Stomach smooth muscle (tissue), 2 donors: ENCODE measurements at regions not wholly inside any gene's neighbourhood (a gene's known extent, or its start where the extent isn't known, plus 50 kb on each side); places are given as distances from the start of the nearest gene placed in this dataset.
"Not testable (repeated sequence)": the region's sequence is repeated elsewhere in the genome, so short reads cannot be mapped to it uniquely, and the experiment has no call there.

Source experiments
- H3K27ac ChIP-seq: one replicate; pipeline ENCODE4 v1.7.0; 2013; ENCODE audit warnings: mild to moderate bottlenecking, low read length, inconsistent platforms
- H3K27me3 ChIP-seq, 2 donors: one replicate each; pipeline ENCODE4 v1.7.0; 2013; ENCODE audit warnings: low read length in 2 of 2; ENCODE audit not compliant: insufficient read depth in 2 of 2, control insufficient read depth in 1 of 2
- H3K36me3 ChIP-seq, 2 donors: one replicate each; pipeline ENCODE4 v1.7.0; 2013; ENCODE audit warnings: low read length in 2 of 2; ENCODE audit not compliant: control insufficient read depth in 2 of 2, insufficient read depth in 2 of 2
- H3K4me1 ChIP-seq: one replicate; pipeline ENCODE4 v1.7.0; 2013; ENCODE audit warnings: low read length; ENCODE audit not compliant: control insufficient read depth, insufficient read depth
- H3K4me3 ChIP-seq, 2 donors: one replicate each; pipeline ENCODE4 v1.7.0; 2013; ENCODE audit warnings: low read length in 2 of 2
- H3K9ac ChIP-seq, 2 donors: one replicate each; pipeline ENCODE4 v1.7.0; 2013; ENCODE audit warnings: low read length in 2 of 2, mild to moderate bottlenecking in 1 of 2
- H3K9me3 ChIP-seq, 2 donors: one replicate each; pipeline ENCODE4 v1.7.0; 2013; ENCODE audit warnings: low read length in 2 of 2; ENCODE audit not compliant: control insufficient read depth in 2 of 2
- donor health status: healthy.
- donor health status: Pancreatic carcinoma.

DNA sequence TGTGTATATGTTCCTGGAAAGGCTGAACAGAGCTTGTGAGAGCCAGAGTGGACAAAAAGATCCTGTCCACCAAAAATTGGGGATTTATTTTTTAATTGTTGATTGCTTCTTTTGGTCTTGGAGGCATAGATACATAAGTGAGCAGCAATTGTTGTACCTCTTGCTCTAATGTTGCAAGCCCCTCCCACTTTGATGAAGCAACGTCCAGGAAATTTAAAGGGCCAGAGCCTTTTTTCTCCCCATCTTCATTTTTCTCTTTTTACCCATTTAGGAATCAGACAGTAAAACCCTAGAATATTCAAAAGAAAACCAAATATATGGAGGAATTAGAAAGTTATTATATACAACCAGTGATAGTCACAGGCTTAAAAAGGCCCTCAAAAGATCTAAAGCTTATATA, 871.8 kb upstream of the NRXN1 start:
- Histone ChIP-seq H3K27ac (no peak overlapping the region), H3K9ac (no peak overlapping the region), H3K4me1 (no peaks in the 10 kb centered on the region), H3K4me3 (no peak overlapping the region), H3K9me3 (no peaks in the 10 kb centered on the region), H3K27me3 (no peaks in the 10 kb centered on the region), H3K36me3 (no peaks in the 10 kb centered on the region)

GRCh38 chr2:51899643-51900042, 867.7 kb upstream of the NRXN1 start:
- no peak overlapping the region for H3K9ac ChIP-seq
- no peak overlapping the region for H3K4me3 ChIP-seq
- no peaks in the 10 kb centered on the region for H3K27me3 ChIP-seq
- no peaks in the 10 kb centered on the region for H3K4me1 ChIP-seq
- no peaks in the 10 kb centered on the region for H3K36me3 ChIP-seq
- no peak overlapping the region for H3K27ac ChIP-seq
- H3K9me3 ChIP-seq = no peaks in the 10 kb centered on the region

- not testable (repeated sequence) for H3K4me3 ChIP-seq, H3K36me3 ChIP-seq
These were observed 862.7 kb upstream of the NRXN1 start for GRCh38 chr2:51894584-51894983.

DNA sequence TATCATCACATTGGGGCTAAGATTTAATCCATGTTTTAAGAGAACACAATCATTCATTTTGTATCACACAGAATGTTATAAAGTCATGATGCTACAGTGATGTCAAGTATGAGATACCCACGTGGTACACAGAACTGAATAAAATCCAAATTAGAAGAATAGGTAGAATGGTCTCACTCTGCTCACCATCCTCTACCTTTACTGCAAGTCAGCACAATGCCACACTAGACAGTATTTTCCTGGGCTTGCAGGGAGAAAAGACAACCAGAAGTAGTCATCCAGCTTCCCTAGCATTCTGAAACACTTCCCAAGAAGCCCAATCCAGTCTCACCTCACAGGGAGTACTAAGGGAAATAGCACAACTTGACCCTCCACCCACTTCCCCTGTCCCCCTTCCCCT, 856.2 kb upstream of the NRXN1 start:
- Histone ChIP-seq H3K9ac (no peak overlapping the region), H3K4me1 (no peaks in the 10 kb centered on the region), H3K4me3 (no peak overlapping the region), H3K27me3 (no peaks in the 10 kb centered on the region), H3K27ac (no peak overlapping the region), H3K9me3 (no peaks in the 10 kb centered on the region), H3K36me3 (no peaks in the 10 kb centered on the region)

More at GRCh38 chr2:51894584-51894983, 862.7 kb upstream of the NRXN1 start:
- not testable (repeated sequence) for H3K27me3 ChIP-seq, H3K27ac ChIP-seq, H3K4me1 ChIP-seq, H3K9ac ChIP-seq, H3K9me3 ChIP-seq

- no peak overlapping the region for H3K9ac ChIP-seq
- no peak overlapping the region for H3K27ac ChIP-seq
- no peaks in the 10 kb centered on the region for H3K36me3 ChIP-seq
- H3K27me3 ChIP-seq = no peaks in the 10 kb centered on the region
- H3K4me1 ChIP-seq = no peaks in the 10 kb centered on the region
- H3K4me3 ChIP-seq = no peak overlapping the region
- peaks cover 0 to 3% of the 10 kb centered on the region in 2 donors for H3K9me3 ChIP-seq
These were observed 849.7 kb upstream of the NRXN1 start for GRCh38 chr2:51881673-51882072.

DNA sequence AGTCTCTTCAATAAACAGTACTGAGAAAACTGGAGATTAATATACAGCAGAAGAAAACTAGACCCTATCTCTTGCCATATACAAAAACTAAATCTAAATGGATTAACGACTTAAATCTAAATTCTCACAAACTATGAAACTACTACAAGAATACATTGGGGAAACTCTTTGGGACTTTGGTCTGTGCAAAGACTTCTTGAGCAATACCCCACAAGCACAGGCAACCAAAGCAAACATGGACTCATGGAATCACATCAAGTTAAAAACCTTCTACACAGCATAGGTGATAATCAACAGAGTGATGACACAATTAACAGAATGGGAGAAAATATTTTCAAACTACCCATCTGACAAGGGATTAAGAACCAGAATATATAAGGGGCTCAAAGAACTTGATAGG, 848.2 kb upstream of the NRXN1 start:
- no peak overlapping the region for H3K9ac ChIP-seq
- H3K27ac ChIP-seq = no peak overlapping the region
- H3K27me3 ChIP-seq = no peaks in the 10 kb centered on the region
- H3K36me3 ChIP-seq = no peaks in the 10 kb centered on the region
- H3K4me3 ChIP-seq = no peak overlapping the region
- no peaks in the 10 kb centered on the region for H3K4me1 ChIP-seq
- H3K9me3 ChIP-seq = peaks cover 6 to 8% of the 10 kb centered on the region in 2 donors

GRCh38 chr2:51866361-51866760, 834.4 kb upstream of the NRXN1 start:
- Histone ChIP-seq H3K27ac (no peak overlapping the region), H3K27me3 (no peaks in the 10 kb centered on the region), H3K9me3 (no peaks in the 10 kb centered on the region)

GRCh38 chr2:51859260-51859659, 827.3 kb upstream of the NRXN1 start:
- no peak overlapping the region for H3K27ac ChIP-seq
- no peaks in the 10 kb centered on the region for H3K4me1 ChIP-seq
- no peaks in the 10 kb centered on the region for H3K36me3 ChIP-seq
- H3K27me3 ChIP-seq = no peaks in the 10 kb centered on the region
- H3K9ac ChIP-seq = no peak overlapping the region
- H3K9me3 ChIP-seq = no peaks in the 10 kb centered on the region
- H3K4me3 ChIP-seq = no peak overlapping the region

More at GRCh38 chr2:51866361-51866760, 834.4 kb upstream of the NRXN1 start:
- no peak overlapping the region for H3K4me3 ChIP-seq
- H3K9ac ChIP-seq = no peak overlapping the region
- no peaks in the 10 kb centered on the region for H3K4me1 ChIP-seq
- H3K36me3 ChIP-seq = no peaks in the 10 kb centered on the region

- Histone ChIP-seq H3K4me3 (no peak overlapping the region), H3K27ac (no peak overlapping the region), H3K4me1 (no peaks in the 10 kb centered on the region), H3K9me3 (no peaks in the 10 kb centered on the region), H3K9ac (no peak overlapping the region), H3K36me3 (no peaks in the 10 kb centered on the region), H3K27me3 (no peaks in the 10 kb centered on the region)
These were observed 823.8 kb upstream of the NRXN1 start for GRCh38 chr2:51855683-51856082.

DNA sequence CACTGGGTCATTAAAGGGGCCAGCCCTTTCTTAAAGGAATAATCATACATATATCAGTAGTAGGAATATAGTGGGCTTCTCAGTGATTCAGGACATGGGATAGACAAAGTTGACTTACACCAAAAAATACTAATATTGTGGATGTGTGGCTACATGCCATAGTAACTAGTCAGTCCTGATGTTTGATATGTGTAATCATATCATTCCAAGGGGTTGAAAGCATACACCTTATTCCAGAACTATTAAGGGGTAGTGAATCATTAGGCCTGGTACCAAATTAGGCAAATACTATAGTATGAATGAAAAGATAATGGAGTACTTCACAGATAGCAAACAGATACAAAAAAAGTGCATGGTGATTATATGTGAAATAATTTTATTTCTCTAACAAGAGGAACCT, 814.9 kb upstream of the NRXN1 start:
- no peak overlapping the region for H3K9ac ChIP-seq
- no peaks in the 10 kb centered on the region for H3K4me1 ChIP-seq
- no peaks in the 10 kb centered on the region for H3K36me3 ChIP-seq
- no peak overlapping the region for H3K4me3 ChIP-seq
- H3K27me3 ChIP-seq = no peaks in the 10 kb centered on the region
- H3K9me3 ChIP-seq = no peaks in the 10 kb centered on the region
- no peak overlapping the region for H3K27ac ChIP-seq

- H3K4me3 ChIP-seq = no peak overlapping the region
- no peaks in the 10 kb centered on the region for H3K9me3 ChIP-seq
- H3K4me1 ChIP-seq = no peaks in the 10 kb centered on the region
- H3K27ac ChIP-seq = no peak overlapping the region
- no peaks in the 10 kb centered on the region for H3K36me3 ChIP-seq
- no peaks in the 10 kb centered on the region for H3K27me3 ChIP-seq
- no peak overlapping the region for H3K9ac ChIP-seq
These were observed 814.1 kb upstream of the NRXN1 start for GRCh38 chr2:51846018-51846417.
